ENCODE measurements at regions not wholly inside any gene's neighbourhood (a gene's known extent, or its start where the extent isn't known, plus 50 kb on each side); places are given as distances from the start of the nearest gene placed in this dataset.

DNA sequence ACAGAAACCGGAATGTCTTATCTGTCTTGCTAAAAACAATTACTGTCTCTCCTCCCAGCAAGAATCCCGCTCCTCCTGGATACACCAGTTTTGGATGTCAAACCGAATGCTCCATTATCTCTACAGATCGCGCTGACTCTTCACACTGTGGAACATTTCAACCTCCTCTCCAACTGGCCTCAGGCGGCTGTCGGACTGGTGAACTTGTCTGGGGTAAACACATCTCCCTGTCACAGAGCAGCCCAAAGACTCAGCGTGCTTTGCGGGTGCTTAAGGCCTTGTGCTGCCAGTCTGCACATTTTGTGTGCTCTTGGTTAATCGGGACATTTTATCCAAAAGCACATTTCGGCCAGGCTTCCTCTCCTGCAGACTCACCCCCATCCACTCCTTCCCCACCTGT lies 173.1 kb downstream of the ICOS start:
- no peak for DNase-seq

DNA sequence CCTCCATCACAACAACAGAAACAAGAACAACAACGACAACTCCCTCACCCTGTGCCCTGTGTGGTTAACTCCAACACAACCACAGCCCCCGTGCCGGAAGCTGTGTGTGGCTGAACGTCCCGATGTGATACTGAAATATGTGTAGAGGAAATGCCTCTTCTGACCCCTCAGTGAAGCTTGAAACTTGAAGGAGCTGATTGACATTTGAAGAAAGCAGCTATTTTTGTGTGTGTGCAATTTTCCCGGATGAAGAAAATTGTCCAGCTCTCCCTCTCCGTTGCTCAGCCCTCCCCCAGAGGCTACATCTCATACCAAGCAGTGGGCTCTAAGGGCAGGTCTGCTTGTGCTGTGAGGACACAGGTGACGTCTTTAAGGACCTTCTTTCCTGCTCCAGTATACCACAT lies 173.8 kb downstream of the ICOS start:
- DNase-seq = no peak

- no peak for DNase-seq
Measured at GRCh38 chr2:204110751-204111516, 174.4 kb downstream of the ICOS start.

GRCh38 chr2:204112084-204112770 lies 175.7 kb downstream of the ICOS start:
- no peak for DNase-seq

GRCh38 chr2:204114295-204115136 lies 178.0 kb downstream of the ICOS start:
- DNase-seq = no peak

DNA sequence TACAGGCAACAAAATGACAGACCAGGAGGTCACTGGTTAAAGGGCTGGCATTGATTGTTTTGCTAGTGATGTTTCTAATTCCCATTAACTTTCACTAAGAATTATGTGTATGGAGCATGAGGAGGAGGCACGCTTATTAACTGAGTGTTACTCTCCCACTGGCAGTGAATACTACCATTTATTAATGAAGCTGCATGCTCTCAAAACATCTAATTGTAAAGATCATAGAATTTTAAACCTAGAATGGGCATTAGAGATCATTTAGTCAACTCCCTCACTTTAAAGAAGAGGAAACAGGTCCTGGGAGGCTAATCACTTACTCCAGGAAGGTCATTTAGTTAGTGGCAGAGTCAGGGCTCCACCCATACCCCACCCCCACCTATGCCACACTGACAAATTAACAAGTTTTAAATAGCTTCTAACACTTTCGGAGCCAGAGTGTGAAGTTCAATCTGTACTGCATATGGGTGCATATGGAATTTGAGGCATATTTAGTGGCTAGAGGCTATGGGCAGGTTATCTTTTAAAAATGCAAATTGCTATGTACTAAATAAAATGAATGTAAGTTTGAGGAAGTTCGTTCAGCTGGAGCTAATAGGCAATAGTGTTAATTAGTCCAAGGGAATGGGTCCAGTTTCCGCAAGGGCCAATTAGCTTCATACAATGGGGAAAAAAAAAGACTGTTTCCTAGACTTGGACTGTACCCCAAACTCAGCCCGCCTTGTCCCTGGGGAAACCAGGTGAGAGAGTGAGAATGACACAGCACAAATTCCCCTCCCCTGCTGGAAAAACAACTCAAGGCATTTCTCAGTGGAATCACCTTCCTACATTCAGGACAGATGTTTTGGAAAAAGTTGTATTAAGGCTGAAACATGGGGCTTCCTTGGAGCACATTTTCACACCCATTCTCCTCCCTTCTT lies 178.8 kb downstream of the ICOS start:
- DNase-seq = no peak

DNA sequence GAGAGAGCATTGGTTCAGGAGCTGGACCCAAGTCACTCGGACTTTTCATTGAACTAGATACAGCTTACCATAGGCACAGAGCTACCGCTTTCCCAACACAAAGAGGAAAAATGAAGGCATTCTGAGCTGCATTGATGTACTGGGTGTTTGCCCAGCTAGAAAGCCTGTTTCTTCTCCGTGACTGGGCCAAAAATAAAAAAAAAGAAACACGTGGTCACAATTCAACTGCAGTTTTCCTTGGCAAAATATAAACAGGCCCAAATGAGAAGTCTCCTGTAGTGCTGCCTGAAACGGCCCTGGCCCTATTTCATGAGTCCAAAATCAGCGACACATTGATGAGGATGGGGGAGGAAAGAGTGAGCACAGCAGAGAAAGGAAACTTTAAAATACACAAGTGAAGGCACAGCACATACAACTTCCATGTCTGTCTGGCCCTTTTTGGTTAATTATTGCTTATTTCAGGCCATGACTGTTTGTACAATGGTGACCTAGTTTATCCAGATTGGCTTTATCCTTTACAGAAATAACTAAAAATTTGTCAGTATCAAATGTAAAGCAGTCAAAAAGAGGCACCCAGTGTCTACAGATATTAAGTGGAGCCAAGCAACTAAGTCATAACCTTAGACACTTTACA lies 179.7 kb downstream of the ICOS start:
- no peak for DNase-seq

DNA sequence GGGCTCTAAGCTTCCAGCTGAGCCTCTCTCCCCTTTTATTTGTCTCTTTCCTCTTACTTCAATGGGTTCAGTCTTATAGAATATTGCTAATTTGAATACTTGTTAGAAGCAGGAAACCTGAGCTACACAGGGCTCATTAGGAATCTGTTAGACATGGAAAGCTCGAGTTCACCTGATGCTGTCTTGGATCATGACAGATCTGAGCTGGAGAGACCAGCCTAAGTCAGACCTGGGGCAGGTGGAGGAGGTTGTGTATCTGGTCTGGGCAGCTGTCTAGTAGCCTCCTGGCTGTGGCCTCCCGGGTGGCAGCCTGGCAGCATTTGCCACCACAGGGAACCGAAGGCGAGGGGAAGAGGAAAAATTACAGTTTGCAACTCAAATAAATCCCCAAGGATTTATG lies 185.9 kb downstream of the ICOS start:
- no peak for DNase-seq

DNA sequence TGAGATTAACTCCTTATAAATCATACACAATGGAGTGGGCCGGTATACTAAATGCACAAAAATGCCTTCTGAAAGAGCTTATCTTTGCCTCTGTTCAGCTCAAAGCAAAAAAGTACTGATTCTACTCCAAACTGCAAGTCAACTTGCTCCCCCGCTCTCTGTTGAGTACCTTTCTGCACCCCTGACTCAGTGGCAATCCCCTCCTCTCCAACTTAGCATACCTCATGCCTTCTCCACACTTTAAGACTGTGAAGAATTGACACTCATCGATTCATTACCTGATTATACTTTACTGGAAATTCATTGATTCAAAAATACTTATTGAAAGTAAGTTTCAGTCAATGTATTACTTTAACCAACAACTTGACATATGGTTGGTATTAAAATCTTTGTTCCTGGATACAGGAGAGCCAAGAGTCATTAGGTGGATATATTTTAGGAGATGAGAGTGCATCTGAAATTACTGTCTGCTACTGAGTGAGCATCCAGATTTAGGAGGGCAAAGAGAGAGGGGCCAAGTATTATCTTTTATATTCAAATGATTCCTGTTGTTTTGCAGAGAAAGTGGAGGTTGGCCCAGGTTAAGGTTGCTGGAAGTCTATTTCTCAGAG lies 187.7 kb downstream of the ICOS start:
- no peak for DNase-seq

- DNase-seq = no peak
Measured at GRCh38 chr2:204126705-204127104, 190.1 kb downstream of the ICOS start.

DNA sequence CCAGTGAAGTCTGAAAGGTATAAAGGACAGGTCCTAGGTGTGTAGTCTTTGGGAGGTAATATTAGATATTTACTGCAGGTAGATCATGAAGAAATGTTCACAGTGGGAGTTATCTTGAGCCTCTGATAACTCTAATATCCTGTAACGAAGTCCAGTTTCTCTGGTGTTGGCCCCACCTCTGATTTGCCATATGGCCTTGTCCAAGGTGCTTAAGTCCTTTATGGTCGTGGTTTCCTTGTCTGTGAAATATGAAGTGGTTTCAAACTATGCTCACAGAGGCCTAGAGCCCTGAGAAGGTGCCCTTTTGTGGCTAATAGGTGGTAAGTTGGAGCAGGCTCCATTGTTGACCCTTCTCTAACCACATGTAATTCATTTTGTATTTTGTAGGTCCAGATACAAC lies 190.7 kb downstream of the ICOS start:
- DNase-seq = no peak

GRCh38 chr2:204129591-204130294 lies 193.2 kb downstream of the ICOS start:
- no peak for DNase-seq

- no peak for DNase-seq
Measured at GRCh38 chr2:204131621-204132020, 195.1 kb downstream of the ICOS start.

DNA sequence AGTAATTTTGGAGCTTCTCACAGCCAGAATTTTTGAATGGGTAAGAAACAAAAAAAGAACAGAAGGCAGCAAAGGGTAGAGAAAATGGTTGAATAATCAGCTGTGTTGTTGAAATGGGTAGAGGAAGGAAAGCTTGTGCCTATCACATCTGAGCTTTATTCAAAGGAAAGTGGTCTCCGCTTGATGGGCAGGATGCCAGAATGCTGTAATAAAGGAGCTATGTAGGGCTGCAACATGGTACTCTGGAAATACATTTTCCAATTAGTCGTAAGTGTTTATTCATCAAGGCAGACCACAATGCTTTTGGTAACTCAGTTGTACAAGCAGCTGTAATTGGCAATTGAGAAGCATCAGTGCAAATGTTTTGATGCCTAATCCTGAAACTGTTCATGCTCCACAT lies 196.9 kb downstream of the ICOS start:
- DNase-seq = no peak

GRCh38 chr2:204134421-204134820 lies 197.9 kb downstream of the ICOS start:
- DNase-seq = no peak

DNA sequence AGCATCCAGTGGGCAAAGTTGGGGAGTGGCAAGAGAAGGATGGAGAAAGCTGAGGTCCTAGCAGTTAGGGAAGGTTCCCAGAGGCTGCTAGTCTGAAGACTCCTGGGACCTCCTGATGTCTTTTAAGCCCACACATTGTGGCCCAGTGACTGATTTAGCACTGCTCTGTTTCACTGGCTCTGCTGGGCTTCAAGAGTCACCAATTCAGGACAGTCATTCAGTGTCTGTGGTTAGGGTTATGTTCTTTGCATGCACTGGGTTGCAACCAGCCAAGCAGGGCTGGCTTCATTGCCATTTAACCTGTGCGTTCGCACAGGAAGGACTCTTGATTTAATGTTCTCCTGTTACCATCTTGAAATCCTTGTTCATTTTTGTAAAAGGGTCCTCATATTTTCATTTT lies 199.2 kb downstream of the ICOS start:
- DNase-seq = no peak

DNA sequence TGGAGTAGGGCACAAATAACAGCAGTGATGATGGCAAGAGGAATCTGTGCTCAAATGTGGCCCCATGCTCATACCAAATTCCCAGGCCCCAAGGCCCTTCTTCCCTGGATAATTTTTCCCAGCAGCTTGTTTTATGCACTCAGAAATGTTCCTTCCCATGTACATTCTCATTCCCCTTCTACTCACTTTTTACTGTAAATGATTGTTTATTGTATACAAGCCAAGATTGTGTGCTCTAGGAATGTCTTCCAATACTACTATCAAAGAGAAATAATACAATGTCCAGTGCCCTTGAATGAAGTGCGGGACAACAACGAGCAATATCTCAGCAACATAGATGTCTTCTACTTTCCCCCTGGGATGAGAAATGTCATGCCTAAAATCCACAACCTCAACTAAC lies 201.6 kb downstream of the ICOS start:
- no peak for DNase-seq

- no peak for DNase-seq
Measured at GRCh38 chr2:204140246-204140645, 203.7 kb downstream of the ICOS start.

DNA sequence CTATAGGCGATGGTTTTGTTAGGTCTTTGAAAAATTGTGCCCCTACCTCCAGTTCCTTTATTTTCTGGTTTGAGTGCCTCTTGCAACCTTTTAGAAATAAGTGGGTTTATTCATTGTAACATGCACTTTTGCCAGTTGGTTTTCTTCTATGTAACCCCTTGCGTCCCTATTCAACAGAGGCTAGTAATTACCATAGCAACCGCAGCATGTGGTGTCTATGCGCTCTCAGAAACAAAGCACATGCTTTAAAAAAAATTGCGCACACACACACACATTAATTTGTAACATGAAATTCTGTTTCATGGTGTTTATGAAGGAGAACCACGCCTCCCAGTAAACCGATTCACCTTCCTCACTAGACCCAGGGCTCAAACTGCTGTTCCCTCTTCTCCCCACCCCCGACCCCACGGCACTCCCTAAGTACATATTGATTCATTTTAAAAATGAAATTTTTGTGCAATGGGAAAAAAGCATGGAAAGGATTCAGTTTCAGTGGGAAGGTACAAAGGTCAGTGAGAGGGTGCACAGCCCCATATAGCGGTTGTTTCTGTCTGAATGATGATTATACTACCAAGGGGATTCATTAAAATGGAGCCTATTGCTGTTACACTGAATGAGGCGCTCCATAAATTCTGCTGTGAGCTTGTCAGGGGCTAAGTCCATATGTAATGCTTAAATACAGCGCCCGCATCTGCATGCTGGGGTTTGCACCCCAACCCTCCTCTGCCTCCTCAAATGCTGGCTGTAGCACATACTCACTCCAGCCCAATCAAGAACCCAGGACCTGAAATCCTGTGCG lies 206.9 kb downstream of the ICOS start:
- no peak for DNase-seq

Measured in left kidney (tissue), 1 donor.